ENCODE measurements at regions not wholly inside any gene's neighbourhood (a gene's known extent, or its start where the extent isn't known, plus 50 kb on each side); places are given as distances from the start of the nearest gene placed in this dataset.
"Not testable (repeated sequence)": the region's sequence is repeated elsewhere in the genome, so short reads cannot be mapped to it uniquely, and the experiment has no call there.

DNA sequence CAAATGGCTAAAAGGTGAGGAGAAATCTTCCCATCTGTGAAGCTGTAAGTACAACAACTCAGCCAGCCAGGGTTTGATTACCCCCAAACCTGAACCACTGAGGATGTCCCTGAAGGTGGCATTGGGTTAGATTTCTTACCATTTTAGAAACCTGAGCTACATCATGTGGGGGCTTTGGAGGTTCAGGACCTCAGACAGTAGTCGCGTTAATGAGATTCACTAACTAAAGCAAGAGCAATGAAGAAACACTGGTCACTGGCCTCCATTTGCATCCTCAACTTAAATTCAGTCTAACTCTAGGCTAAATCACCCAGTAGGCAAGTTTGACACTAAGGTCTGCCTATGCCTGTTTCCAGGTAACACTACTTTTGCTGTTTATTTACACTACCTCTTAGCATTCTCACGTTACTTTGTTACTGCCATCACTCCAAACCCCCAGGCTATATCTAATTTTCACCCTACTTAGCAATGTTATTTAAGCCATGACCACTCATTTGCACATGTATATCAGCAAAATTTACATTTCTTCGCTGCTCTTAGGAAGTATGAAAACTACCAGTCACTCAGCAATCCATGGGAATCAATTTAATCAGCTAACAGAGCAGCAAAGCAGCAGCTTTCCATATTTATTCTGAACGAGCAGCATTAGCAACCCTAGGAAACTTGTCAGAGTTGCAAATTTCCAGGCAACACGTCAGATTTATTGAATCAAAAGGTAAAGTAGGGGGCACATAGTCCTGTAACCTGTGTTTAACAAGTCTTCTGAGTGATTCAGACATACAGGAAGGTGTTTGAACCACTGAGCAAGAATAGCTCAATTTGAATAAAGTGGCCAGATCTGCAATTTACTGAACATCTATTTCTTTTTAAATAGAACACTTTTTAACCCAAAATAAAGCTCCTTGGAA lies 788.4 kb upstream of the SORCS1 start:
- no peak for DNase-seq

GRCh38 chr10:107950411-107951062 lies 786.0 kb upstream of the SORCS1 start:
- DNase-seq: not testable (repeated sequence)

- DNase-seq: no peak
Observed at GRCh38 chr10:107942826-107943225, 778.3 kb upstream of the SORCS1 start.

DNA sequence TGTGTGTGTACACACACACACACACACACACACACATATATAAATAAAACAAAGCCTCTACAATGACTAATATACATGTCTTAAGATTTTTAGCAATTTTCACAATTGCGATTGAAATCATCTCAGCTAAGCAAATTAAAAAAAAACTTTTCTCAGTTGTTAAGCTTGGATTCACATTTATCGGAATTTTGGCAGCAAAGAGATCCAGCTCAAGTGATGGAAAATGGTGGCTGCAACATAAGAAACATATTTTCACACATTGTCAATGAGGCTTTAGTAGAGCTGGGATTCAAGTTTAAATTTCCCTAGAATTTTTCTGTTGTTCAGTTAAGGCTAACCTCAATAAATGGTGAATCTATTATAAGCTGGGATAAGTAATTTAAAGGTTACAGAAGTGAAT lies 768.6 kb upstream of the SORCS1 start:
- DNase-seq: no peak

GRCh38 chr10:107931808-107932207 lies 767.3 kb upstream of the SORCS1 start:
- no peak for DNase-seq

DNA sequence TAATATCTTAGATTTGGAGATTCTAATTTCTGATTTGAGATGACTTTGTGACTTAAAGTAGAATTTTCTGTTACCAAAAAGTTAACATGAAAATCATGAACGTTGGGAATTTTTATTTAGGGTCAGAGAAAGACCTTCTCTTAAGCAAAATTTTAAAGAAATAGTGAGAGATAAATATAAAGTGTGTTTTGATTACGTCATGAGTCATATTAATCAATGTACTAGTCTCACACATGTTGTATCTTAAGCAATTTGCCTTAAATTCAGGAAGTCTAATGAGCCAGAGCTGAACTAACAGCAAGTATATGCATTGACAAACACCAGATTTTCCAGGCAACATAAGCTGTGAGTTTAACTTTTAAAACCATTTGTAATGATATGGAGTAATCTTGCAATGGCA lies 765.5 kb upstream of the SORCS1 start:
- DNase-seq: no peak

GRCh38 chr10:107924458-107924857 lies 760.0 kb upstream of the SORCS1 start:
- DNase-seq: no peak

GRCh38 chr10:107919626-107920235 lies 755.2 kb upstream of the SORCS1 start:
- no peak for DNase-seq

DNA sequence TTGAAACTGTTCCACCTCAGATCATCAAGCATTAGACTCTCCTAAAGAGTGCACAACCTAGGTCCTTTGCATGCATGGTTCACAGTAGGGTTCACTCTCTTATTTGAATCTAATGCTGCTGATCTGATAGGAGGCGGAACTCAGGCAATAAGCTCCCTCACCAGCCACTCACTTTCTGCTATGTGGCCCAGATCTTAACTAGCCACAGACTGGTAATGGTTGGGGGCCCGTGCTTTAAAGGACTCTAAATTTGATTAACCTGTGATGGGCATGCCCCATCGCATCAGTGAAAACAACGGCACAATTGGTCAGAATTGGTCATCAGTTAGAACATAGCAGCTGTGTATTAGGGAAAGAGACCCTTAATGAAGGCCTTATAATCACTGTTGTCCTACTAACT lies 753.7 kb upstream of the SORCS1 start:
- no peak for DNase-seq

DNA sequence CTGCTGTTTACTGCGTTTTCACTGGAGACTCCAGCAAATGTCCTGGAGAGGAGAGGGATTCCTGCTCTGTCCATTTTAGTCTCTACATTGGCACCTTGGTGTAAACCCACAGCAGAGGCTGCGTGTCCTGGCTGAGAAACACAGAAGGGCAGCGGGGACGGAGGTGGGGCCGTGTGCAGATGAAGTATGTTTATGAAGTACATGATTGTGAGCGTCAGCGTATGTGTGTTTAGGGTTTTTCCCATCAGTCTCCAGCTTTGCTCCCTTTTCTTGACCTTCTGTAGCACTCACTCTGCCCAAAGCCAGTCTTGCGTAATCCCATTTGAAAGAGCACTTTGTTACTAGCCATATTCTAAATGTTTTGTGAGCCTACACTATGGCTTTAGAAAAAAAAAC lies 750.7 kb upstream of the SORCS1 start:
- no peak for DNase-seq

- no peak for DNase-seq
Observed at GRCh38 chr10:107914450-107915214, 750.1 kb upstream of the SORCS1 start.

- no peak for DNase-seq
Observed at GRCh38 chr10:107913317-107914294, 749.1 kb upstream of the SORCS1 start.

GRCh38 chr10:107901076-107901475 lies 736.6 kb upstream of the SORCS1 start:
- no peak for DNase-seq

DNA sequence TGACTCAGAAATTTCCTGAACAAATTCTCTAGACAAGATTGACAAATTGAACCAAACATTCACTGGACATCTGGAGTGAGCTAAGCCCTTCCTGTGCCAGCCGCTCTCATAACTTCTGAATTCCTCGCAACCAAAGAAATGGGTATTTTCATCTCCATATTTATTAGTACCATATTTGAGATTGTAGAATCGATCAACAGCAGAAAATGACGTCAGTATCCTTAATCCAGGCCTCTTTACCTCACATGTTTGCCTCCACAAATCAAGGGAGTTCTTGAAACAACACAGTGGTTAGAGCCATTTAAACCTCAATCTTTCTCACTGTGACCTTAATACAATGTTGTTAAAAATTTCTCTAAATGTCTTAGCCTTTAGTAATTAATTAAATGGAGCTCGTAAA lies 735.6 kb upstream of the SORCS1 start:
- DNase-seq: no peak

DNA sequence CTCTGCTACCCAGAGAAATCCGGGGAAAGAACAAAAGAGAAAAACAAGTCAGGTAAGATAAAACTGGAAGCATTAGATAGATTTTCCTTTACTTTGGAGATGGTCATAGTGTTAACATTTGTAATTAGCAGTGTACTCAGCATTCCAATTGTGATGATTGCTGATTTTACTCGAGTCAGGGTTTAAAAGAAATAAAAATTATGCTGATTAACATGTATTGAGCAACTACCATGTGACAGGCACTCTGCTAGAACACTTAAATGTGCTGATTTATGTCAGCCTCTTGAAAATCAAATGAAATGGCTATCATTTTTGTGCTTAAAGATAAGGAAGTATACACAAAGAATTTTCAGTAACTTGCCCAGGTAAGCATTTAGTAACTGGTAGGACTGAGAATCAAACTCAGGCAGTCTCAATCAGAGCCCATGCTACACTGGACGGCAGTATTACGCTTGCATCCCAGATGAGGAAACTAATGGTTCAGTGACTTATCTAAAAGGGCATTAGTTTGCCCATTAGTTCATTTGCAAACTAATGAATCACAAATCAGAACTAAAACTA lies 735.1 kb upstream of the SORCS1 start:
- no peak for DNase-seq

GRCh38 chr10:107899075-107899474 lies 734.6 kb upstream of the SORCS1 start:
- DNase-seq: no peak

DNA sequence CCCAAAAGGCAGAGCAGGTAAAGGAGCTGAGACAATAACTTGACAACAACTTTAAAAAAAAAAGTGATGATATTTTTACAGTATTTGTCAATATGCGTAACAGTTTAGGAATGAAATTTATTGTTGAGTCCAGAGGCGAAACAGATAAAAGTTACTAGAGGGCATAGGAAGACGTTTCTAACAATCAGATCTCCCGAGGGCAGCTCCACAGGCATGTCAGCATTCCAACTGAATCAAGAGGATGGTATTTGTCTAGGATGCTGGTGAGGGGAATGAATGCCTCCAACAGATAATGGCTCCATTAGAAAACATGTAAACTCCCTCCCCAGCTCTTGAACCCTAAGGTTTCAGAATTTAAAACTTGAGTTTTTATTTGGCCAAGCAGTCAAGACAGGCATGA lies 733.9 kb upstream of the SORCS1 start:
- DNase-seq: no peak

GRCh38 chr10:107894516-107894915 lies 730.0 kb upstream of the SORCS1 start:
- DNase-seq: peak; percentile 41 to 47

DNA sequence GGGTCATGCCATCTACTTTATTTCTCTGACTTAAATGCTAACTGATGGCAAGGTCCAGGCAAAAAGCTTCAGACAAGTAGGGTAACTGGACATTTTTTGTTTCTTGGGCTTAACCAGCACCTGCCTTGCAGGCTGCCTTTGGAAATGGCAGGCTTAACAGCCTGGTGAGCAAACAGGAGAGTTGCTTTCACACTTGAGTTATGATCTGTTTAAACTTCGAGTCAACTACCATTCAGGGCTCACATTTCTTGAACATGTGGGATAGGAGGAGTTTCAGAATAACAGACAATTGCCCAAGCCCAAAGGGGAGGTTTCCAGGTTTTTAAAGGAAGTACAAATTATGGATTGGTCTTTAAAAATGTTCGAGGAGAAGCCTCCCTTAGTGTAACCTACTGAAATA lies 724.6 kb upstream of the SORCS1 start:
- no peak for DNase-seq

GRCh38 chr10:107880185-107880584 lies 715.7 kb upstream of the SORCS1 start:
- DNase-seq: no peak

GRCh38 chr10:107873007-107873406 lies 708.5 kb upstream of the SORCS1 start:
- no peak for DNase-seq

Measured in inflammatory macrophage (primary cell).